HG03095 (cell line): ENCODE measurements at regions not wholly inside any gene's neighbourhood (a gene's known extent, or its start where the extent isn't known, plus 50 kb on each side); places are given as distances from the start of the nearest gene placed in this dataset.
"Not testable (repeated sequence)": the region's sequence is repeated elsewhere in the genome, so short reads cannot be mapped to it uniquely, and the experiment has no call there.

Experiments
- ATAC-seq: cut with Tn5 transposase; IDR thresholded peaks from one replicate; pipeline ENCODE4 v1.9.1; 2021; ENCODE audit warnings: moderate library complexity; ENCODE audit not compliant: unreplicated experiment

- no peak for ATAC-seq
Measured at GRCh38 chrX:81348388-81348787, 146.5 kb downstream of the SH3BGRL start.

- ATAC-seq, result no peak
Measured at GRCh38 chrX:81354954-81355353, 153.1 kb downstream of the SH3BGRL start.

GRCh38 chrX:81355436-81355835 lies 153.5 kb downstream of the SH3BGRL start:
- ATAC-seq, result no peak

DNA sequence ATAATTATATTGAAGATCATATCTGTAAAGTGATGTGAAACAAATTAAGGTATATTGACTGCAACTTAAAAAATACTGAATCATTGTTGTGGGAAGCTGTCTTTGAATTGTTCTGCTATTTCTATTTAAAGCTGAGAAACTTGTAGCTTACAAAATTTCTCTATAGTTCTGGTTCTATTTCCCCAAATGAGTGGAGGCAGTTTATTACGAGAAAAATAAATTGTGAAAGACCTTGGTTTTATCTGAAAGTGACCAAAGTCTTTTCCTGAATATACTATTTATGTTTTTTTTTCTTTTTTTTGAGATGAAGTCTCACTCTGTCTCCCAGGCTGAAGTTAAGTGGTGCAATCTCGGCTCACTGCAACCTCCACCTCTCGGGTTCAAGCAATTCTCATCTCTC lies 165.4 kb downstream of the SH3BGRL start:
- ATAC-seq, result no peak

DNA sequence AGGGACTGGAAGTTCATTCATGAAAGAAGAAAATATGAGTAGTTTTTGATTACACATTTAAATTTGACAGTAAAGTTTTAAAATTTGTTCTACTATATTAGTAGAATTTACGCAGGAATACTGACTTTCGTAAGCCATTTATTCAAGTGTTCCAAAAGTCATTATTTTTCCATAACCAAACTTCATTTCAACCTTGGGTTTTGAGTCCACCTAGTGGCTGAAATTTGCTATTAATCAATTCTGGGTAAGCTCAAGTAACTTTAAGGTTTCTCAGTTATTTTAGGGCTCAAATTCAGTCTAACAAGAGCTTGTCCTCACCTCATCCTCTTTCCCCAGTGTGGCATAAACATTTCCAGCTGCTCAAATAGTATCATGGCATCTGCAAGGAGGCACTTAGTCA lies 175.4 kb downstream of the SH3BGRL start:
- ATAC-seq, result no peak

DNA sequence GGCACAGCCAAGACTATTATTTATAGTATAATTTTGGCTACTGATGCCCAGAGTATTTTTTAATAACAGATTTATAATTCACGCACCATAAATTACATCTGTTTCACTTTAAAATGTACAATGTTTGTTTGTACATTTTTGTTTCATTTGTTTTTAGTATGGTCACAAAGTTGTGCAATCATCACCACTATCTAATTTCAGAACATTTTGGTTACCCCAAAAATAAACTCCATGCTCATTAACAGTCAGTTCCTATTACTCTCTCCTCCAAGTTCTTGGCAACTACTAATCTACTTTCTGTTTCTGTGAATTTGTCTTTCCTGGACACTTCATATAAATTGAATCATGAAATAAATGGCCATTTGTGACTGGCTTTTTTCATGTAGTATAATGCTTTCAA lies 176.7 kb downstream of the SH3BGRL start:
- ATAC-seq, result no peak

GRCh38 chrX:81390237-81390636 lies 188.3 kb downstream of the SH3BGRL start:
- peak; percentile 59 for ATAC-seq

DNA sequence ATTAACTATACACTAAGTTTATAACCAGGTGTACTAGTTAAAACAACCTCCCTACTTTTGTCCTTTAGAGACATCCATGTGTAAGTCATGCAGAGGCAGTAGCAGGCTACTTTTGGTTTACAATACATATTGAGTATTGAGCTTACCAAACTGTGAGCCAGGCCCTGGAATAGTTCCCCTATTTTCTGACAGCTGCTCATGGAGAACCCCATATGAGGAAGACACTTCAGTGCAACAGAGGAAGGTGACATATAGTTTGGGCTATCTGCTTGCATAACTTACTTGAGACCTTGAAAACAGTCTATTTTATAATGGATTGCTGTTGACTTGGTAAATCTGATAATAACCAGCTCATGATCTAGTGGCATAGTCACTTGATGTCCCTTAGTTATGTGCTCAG lies 190.5 kb downstream of the SH3BGRL start:
- no peak for ATAC-seq

DNA sequence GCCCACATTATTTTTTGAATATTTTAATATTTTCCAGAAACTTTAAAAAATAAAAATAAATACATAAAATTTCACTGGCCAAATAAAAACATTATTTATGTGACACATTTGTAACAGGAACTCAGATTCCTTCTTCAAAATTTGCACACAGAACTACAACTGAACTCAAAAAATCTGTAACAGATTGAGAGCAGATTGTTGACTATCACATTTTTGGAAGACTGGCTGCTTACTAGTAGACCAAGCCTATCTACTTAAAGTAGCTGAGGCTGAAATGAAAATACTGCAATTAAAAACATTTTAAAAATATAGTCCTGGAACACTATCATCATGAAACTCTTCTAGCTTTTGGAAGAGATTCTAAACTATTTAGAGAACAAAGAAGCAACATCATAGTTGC lies 203.9 kb downstream of the SH3BGRL start:
- no peak for ATAC-seq

GRCh38 chrX:81411517-81411916 lies 209.6 kb downstream of the SH3BGRL start:
- no peak for ATAC-seq

DNA sequence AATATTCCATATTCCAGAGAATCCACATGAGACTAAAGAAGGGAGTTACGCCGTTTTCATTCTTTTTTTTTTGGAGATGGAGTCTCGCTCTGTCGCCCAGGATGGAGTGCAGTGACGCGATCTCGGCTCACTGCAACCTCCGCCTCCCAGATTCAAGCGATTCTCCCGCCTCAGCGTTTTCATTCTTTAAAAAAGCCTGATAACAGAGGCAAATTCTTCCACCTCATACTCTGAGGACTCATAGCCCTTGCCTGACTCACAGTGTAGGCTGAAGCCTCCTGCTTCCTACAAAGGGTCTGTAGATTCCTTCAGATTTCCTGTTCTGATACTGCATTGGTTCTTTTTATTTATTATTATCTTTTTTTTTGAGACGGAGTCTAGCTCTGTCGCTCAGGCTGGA lies 210.5 kb downstream of the SH3BGRL start:
- ATAC-seq, result no peak

- ATAC-seq, result not testable (repeated sequence)
Measured at GRCh38 chrX:81412857-81413256, 211.0 kb downstream of the SH3BGRL start.

GRCh38 chrX:81414630-81415029 lies 212.7 kb downstream of the SH3BGRL start:
- ATAC-seq, result no peak
